Anterior cingulate cortex (tissue), 58 donors: ENCODE measurements at regions not wholly inside any gene's neighbourhood (a gene's known extent, or its start where the extent isn't known, plus 50 kb on each side); places are given as distances from the start of the nearest gene placed in this dataset.
"Not testable (repeated sequence)": the region's sequence is repeated elsewhere in the genome, so short reads cannot be mapped to it uniquely, and the experiment has no call there.

Experiments used
- DNase-seq, 58 donors: peaks; one replicate each; lab custom pipeline; 2025; lab: John Stamatoyannopoulos, UW

DNA sequence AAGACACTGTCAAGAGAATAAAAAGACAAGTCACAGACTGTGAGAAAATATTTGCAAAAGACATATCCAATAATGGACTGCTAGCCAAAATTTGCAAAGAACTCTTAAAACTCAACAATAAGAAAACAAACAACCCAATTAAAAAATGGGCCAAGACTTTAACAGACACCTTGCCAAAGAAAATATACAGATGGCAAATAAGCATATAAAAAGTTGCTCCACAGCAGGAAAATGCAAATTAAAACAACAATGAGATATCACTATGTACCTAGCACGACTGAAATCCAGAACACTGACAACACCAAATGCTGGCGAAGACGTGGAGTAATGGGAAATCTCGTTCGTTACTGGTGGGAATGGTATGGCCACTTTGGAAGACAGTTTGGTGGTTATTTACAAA lies 228.9 kb downstream of the TTC8 start:
- no peak for DNase-seq

- DNase-seq, result no peak
These were observed 231.9 kb downstream of the TTC8 start for GRCh38 chr14:89056394-89056793.

GRCh38 chr14:89058697-89059096 lies 234.2 kb downstream of the TTC8 start:
- DNase-seq, result no peak

DNA sequence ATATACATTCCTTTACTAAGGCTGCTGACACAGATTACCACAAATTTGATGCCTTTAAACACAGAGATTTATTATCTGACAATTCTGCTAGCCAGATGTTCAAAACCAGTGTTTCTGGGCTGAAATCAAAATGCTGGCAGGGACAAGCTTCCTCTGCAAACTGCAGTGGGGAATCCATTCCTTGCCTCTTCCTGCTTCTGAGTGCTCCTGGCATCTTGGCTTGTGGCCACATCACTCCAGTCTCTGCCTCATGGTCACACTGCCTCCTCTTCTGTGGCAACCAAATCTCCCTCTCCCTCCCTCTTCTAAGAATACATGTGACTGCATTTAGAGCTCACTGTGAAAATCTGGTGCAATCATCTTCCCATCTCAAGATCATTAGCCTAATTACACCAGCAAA lies 235.7 kb downstream of the TTC8 start:
- no peak for DNase-seq

DNA sequence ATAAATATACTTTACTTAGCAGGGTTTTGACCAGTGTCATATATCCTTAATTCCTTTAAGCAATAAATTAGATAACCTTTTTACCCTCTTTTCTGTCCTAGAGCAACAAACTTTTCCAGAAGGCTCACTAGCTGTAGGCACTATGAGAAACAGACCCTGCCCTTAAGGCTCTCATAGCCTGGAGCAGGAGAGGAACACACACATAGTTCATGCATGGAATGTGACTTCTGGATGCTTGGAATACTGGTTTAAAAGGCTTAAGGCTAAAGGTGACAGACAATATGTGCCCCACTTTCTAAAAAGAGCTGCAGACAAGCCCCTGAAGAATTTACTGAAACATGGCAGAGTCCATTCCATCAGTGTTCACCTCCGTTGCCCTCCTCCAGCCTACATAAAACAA lies 237.2 kb downstream of the TTC8 start:
- no peak for DNase-seq

- DNase-seq, result no peak
These were observed 241.4 kb downstream of the TTC8 start for GRCh38 chr14:89065879-89066278.

- DNase-seq, result no peak
These were observed 243.0 kb downstream of the TTC8 start for GRCh38 chr14:89067293-89067972.

- DNase-seq, result peak in 29 of 58 donors; percentile 1 to 57 (median 12)
These were observed 253.8 kb downstream of the TTC8 start for GRCh38 chr14:89078021-89078795.

GRCh38 chr14:89085231-89085731 lies 260.8 kb downstream of the TTC8 start:
- DNase-seq, result peak in 2 of 58 donors; percentile 1 to 6

- DNase-seq, result no peak
These were observed 261.4 kb downstream of the TTC8 start for GRCh38 chr14:89085737-89086382.

DNA sequence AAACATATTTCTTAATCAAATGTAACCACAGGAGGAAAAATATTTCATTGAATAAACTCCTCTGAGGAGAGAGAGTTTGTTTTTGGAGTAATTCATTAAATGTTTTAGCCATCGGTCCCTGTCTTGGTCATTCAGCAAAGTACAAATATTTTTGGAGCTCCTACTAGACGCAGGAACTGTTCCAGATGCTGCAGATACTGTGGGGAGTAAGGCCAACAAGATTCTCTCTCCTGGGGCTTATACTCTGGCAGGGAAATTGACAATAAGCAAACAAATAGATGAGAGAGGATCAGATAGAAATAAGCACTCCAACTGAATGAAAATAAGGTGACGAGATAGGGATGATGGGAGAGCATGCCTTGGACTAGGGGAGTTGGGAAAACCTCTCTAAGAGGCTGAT lies 264.1 kb downstream of the TTC8 start:
- DNase-seq, result no peak

GRCh38 chr14:89089330-89089729 lies 264.9 kb downstream of the TTC8 start:
- no peak for DNase-seq

- no peak for DNase-seq
These were observed 267.3 kb downstream of the TTC8 start for GRCh38 chr14:89091781-89092180.

DNA sequence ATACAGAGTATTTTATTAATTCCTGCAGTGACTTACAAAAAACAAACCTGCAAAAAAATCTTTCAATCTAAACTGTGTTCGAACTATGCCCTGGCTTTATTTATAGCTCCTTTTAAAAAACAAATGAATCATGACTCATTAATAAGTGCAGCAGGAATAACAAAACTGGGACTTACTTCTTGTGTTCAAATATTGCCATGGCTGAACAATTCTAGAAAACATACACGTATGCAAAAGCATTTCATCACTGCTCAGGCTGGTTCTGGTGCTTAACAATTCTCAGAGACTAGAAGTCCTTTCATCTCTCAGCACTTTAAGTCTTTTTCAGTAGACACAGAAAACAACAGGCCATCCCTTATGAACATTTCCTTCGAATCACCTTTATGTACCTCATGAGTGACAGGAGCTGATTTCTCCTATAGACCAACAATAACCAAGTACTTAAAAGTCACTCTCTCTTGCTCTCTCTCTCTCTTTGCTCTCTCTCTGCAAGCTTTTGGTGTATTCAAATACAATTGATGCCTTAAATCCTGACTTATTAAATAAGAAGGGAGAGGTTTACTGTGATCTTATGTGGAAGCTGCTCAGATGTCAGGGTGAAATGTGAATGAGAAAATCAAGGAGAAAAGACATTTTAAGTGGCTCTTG lies 268.8 kb downstream of the TTC8 start:
- no peak for DNase-seq

GRCh38 chr14:89095036-89095435 lies 270.6 kb downstream of the TTC8 start:
- DNase-seq, result no peak

GRCh38 chr14:89096946-89097345 lies 272.5 kb downstream of the TTC8 start:
- no peak for DNase-seq

- DNase-seq, result no peak
These were observed 273.8 kb downstream of the TTC8 start for GRCh38 chr14:89098254-89098653.

GRCh38 chr14:89104171-89104817 lies 279.8 kb downstream of the TTC8 start:
- not testable (repeated sequence) for DNase-seq

DNA sequence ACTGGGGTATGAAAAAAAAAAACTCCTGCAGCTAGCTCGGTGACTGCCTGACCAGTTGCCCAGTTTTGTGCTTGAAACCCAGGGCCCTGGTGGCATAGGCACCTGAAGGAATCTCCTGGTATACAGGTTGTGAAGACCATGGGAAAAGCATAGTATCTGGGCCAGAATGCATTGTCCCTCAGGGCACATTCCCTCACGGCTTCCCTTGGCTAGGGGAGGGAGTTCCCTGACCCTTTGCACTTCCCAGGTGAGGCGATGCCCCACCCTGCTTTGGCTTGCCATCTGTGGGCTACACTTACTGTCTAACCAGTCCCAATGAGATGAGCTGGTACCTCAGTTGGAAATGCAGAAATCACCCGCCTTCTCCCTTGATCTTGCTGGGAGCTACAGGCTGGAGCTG lies 280.4 kb downstream of the TTC8 start:
- DNase-seq, result not testable (repeated sequence)
